Body of pancreas (tissue), 4 donors: ENCODE measurements at regions not wholly inside any gene's neighbourhood (a gene's known extent, or its start where the extent isn't known, plus 50 kb on each side); places are given as distances from the start of the nearest gene placed in this dataset.

Experiments used
- ATAC-seq: fragments of 150-250 bp; one replicate; pipeline ENCODE4 v1.9.1; 2016
- DNase-seq, 4 donors: peaks; one replicate each; pipeline ENCODE4 v3.0.0-alpha.2; 2019
- H3K27ac ChIP-seq, 4 donors: fragments of 200-600 bp; sonication (generic); 1 replicate in 3 of 4; 2 replicates in 1 of 4; pipeline versions ENCODE4 v1.5.1 to v1.6.1; 2016 to 2019; ENCODE audit warnings: mild to moderate bottlenecking in 1 of 4, mixed read lengths in 1 of 4, moderate library complexity in 1 of 4
- H3K27me3 ChIP-seq, 2 donors: fragments of 200-600 bp; sonication (generic); one replicate each; pipeline ENCODE4 v1.6.0; 2016; ENCODE audit warnings: mild to moderate bottlenecking in 1 of 2
- H3K36me3 ChIP-seq, 2 donors: fragments of 200-600 bp; sonication (generic); replicated peaks in 1 of 2; 2 replicates each; pipeline ENCODE4 v1.5.1; 2016; ENCODE audit warnings: low read depth in 2 of 2; ENCODE audit not compliant: insufficient read depth in 1 of 2
- H3K4me1 ChIP-seq: fragments of 200-600 bp; sonication (generic); one replicate; pipeline ENCODE4 v1.6.0; 2016
- H3K4me3 ChIP-seq, 2 donors: fragments of 200-600 bp; sonication (generic); 1 replicate in 1 of 2; 2 replicates in 1 of 2; pipeline ENCODE4 v1.5.1; 2016 to 2019
- H3K9me3 ChIP-seq, 3 donors: fragments of 200-600 bp; sonication (generic); 1 replicate in 2 of 3; 2 replicates in 1 of 3; pipeline ENCODE4 v1.5.1; 2016
- POLR2A ChIP-seq, 3 donors: fragments of 450-650 bp; IDR thresholded peaks; one replicate each; pipeline ENCODE4 v1.6.1; 2016; ENCODE audit warnings: antibody characterized with exemption in 3 of 3, mild to moderate bottlenecking in 2 of 3
- WGBS, 2 donors: methylation state at CpG; one replicate each; pipeline ENCODE4 v1.1.5; 2017; 5-methylcytosine and 5-hydroxymethylcytosine counted together
- intact Hi-C: fragments of 100-400 bp; cut with DNase I; formaldehyde crosslinking; loops from one replicate; pipeline ENCODE4 v1.15.1; 2023
- TF ChIP-seq, protein P1 (sequence below), 7 experiments: fragments of 450-650 bp in 4 of 7; fragments of 200-600 bp in 3 of 7; sonication (generic) in 3 of 7; IDR thresholded peaks; one replicate each; pipeline ENCODE4 v1.5.1; 2016 to 2019; ENCODE audit warnings: antibody characterized with exemption in 7 of 7

DNA sequence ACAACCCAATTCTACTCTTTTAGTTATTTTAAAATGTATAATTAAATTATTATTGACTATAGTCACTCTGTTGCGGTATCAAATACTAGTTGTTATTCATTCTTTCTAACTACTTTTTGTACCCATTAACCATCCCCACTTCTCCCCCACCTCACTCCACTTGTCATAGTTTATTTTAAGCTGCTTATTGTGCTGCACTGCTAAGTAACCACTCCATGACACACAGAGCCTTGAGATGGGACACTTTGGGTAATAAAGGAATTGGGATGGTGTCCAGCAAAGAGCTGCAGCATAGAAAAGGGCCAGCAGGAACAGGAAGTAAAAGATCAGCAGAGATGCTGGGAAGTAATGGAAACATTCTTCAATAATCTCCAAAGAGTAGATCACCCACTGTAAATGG is 123.0 kb downstream of the RPS29 start:
- no peak for TF ChIP-seq POLR2A (IDR thresholded peaks at IDR 0.05)
- TF ChIP-seq, protein P1, sequence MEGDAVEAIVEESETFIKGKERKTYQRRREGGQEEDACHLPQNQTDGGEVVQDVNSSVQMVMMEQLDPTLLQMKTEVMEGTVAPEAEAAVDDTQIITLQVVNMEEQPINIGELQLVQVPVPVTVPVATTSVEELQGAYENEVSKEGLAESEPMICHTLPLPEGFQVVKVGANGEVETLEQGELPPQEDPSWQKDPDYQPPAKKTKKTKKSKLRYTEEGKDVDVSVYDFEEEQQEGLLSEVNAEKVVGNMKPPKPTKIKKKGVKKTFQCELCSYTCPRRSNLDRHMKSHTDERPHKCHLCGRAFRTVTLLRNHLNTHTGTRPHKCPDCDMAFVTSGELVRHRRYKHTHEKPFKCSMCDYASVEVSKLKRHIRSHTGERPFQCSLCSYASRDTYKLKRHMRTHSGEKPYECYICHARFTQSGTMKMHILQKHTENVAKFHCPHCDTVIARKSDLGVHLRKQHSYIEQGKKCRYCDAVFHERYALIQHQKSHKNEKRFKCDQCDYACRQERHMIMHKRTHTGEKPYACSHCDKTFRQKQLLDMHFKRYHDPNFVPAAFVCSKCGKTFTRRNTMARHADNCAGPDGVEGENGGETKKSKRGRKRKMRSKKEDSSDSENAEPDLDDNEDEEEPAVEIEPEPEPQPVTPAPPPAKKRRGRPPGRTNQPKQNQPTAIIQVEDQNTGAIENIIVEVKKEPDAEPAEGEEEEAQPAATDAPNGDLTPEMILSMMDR (IDR thresholded peaks at IDR 0.05): no peak
- WGBS, 2 donors: 88 to 97% methylated on average over 1 of the region's 1 CpG

DNA sequence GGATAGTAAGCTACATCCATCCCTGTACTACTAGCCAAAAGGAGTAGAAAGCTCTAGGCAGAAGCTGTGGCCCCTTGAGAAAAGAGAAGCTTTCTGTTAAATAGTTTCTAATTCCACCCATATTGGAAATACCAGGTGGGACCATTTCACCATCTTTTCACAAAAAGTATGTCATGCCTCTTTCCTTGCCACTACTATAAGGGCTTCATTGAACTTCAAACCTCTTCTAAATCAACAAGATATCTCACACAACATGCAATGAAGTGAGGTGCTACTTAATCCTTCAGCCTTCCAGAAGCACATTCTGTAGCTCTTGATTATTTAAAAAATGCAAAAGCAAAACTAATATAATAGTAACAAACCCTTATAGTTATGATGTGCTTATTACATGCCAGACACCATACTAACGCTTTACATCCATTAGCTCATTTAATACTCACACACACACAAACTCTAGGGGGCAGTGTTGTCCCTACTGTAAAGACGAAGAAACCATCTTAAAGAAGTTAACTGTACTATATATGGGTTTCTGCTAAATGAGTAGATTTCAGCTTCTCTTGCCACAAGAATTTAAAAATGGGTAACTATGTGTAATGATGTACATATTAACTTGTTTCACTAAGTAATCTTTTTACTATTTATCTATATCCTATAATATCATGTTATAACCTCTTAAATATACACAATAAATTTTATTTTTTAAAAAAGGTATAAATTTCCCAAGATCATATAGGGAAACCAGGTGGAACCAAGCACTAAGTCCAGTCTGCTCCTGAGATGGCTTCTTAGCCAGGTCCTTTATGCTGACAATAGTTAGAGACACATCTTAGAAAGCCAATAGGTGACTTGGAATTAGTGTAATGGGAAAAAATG is 124.4 kb downstream of the RPS29 start:
- 3 to 4% methylated on average over 2 of the region's 2 CpGs for WGBS, 2 donors
- peak; percentile 69 to 83 (median 73) for DNase-seq
- Histone ChIP-seq H3K27ac (no peak overlapping the region), H3K27me3 (no peaks in the 10 kb centered on the region), H3K4me1 (no peaks in the 10 kb centered on the region), H3K36me3 (no peaks in the 10 kb centered on the region), H3K9me3 (no peaks in the 10 kb centered on the region), H3K4me3 (no peak overlapping the region)
- peak; percentile 79 for ATAC-seq
- TF ChIP-seq POLR2A (IDR thresholded peaks at IDR 0.05): no peak
- TF ChIP-seq, protein P1 (IDR thresholded peaks at IDR 0.05): peak; percentile 41 to 91 (median 79)
- intact Hi-C loops: loop anchor here (5.0 kb wide), 1 partner anchor 36 kb away; no protein-coding TSS in a partner anchor

More for the DNA sequence above, 123.0 kb downstream of the RPS29 start:
- Histone ChIP-seq H3K4me1 (no peaks in the 10 kb centered on the region), H3K36me3 (no peaks in the 10 kb centered on the region), H3K9me3 (no peaks in the 10 kb centered on the region), H3K4me3 (no peak overlapping the region), H3K27ac (no peak overlapping the region), H3K27me3 (no peaks in the 10 kb centered on the region)
- ATAC-seq: no peak
- intact Hi-C loops: loop anchor here (5.0 kb wide), 1 partner anchor 34 kb away; no protein-coding TSS in a partner anchor
- no peak for DNase-seq

DNA sequence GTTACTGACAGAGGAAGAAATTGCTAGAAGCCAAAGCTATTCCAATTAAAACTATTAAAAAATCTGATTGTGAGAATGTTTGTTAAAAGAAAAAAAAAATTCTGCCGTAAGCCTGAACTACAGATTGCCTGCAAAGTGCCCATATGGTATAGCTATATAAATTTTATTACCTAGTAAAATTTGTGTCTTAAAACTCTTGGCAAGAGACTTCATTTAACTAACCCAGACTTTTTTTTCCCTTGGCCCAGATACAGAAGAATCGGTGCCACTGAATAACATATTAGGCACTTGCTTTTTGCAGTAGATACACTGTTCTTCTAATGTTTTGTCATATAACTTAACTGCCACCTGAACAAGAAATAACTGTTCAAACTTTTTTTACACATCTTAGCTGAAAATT is 125.5 kb downstream of the RPS29 start:
- H3K36me3 ChIP-seq: no peaks in the 10 kb centered on the region
- intact Hi-C loops: loop anchor here (5.0 kb wide), 1 partner anchor 37 kb away; no protein-coding TSS in a partner anchor
- TF ChIP-seq, protein P1 (IDR thresholded peaks at IDR 0.05): no peak
- TF ChIP-seq POLR2A (IDR thresholded peaks at IDR 0.05): no peak
- no peaks in the 10 kb centered on the region for H3K9me3 ChIP-seq
- DNase-seq (no peak), ATAC-seq (no peak)
- H3K27me3 ChIP-seq: no peaks in the 10 kb centered on the region
- 62 to 66% methylated on average over 2 of the region's 2 CpGs for WGBS, 2 donors
- no peaks in the 10 kb centered on the region for H3K4me1 ChIP-seq
- H3K4me3 ChIP-seq: no peak overlapping the region
- H3K27ac ChIP-seq: no peak overlapping the region

DNA sequence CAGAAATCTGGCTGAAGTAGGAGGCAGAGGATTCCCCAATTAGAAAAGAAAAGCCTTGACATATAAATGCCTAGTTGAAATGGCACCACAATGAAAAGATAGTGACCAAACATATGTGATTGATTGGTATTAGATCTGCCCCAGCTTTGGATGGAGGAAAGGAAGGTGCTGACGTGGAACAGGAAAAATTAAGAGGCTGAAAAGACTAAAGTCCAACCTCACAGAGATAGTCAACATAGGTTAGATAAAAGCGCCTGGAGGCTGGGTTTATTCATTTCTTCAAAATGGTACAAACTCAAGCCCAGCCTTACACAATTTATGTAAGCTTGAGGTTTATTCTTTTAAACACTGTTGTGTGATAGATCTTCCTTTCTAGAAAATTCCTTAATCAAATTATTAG is 129.6 kb downstream of the RPS29 start:
- H3K27me3 ChIP-seq: no peaks in the 10 kb centered on the region
- TF ChIP-seq, protein P1 (IDR thresholded peaks at IDR 0.05): no peak
- TF ChIP-seq POLR2A (IDR thresholded peaks at IDR 0.05): no peak
- no peak overlapping the region for H3K27ac ChIP-seq
- H3K36me3 ChIP-seq: no peaks in the 10 kb centered on the region
- intact Hi-C loops: no loop called here
- ATAC-seq (no peak), DNase-seq (no peak)
- H3K4me1 ChIP-seq: no peaks in the 10 kb centered on the region
- H3K9me3 ChIP-seq: no peaks in the 10 kb centered on the region
- H3K4me3 ChIP-seq: no peak overlapping the region
- 29 to 40% methylated on average over 2 of the region's 2 CpGs for WGBS, 2 donors
